ENCODE measurements at regions not wholly inside any gene's neighbourhood (a gene's known extent, or its start where the extent isn't known, plus 50 kb on each side); places are given as distances from the start of the nearest gene placed in this dataset.

DNA sequence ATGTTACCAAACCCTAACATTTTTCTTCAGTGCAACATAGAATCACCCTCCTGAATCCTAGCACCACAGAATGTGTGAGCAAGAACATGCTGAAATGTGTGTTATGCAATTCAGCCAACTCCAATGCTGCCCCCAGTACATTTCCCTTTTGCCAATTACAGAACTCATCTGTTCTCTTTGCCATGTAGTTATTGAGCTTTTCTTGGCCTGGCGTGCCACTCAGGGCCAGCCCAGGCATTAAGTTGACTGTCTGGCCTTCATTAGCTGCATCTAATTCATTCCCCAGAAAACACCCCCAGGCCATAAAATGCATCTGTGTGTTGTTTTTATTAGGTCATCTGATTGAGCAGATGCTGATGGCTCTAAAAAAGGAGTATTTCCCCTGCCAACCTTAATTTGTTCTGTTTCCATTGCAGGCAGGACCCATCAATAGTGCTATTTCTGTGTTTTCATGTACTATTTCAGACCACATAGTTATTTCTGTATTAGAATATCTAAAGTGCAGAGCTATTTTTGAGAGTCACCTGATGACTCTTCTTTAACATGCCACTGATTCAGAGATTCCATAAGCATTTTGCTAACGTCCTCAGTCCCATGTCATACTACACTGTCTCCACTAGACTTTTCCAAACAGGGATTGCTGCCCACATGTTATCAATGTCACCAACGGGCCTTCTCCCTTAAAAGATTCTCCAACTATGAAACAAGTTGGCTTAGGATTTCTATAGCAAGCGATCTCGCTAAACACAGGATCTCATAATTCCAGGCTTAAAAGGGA, 969.7 kb downstream of the CDH11 start:
- TF ChIP-seq, protein P1, sequence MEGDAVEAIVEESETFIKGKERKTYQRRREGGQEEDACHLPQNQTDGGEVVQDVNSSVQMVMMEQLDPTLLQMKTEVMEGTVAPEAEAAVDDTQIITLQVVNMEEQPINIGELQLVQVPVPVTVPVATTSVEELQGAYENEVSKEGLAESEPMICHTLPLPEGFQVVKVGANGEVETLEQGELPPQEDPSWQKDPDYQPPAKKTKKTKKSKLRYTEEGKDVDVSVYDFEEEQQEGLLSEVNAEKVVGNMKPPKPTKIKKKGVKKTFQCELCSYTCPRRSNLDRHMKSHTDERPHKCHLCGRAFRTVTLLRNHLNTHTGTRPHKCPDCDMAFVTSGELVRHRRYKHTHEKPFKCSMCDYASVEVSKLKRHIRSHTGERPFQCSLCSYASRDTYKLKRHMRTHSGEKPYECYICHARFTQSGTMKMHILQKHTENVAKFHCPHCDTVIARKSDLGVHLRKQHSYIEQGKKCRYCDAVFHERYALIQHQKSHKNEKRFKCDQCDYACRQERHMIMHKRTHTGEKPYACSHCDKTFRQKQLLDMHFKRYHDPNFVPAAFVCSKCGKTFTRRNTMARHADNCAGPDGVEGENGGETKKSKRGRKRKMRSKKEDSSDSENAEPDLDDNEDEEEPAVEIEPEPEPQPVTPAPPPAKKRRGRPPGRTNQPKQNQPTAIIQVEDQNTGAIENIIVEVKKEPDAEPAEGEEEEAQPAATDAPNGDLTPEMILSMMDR (IDR thresholded peaks at IDR 0.05) = no peak
- TF ChIP-seq POLR2AphosphoS5 (IDR thresholded peaks at IDR 0.05; ENCODE audit: low read depth, low read length) (no peak), SIN3A (IDR thresholded peaks at IDR 0.05; ENCODE audit: borderline replicate concordance, insufficient read depth, low read depth, low read length) (no peak)
